Neural progenitor cell (in vitro differentiated cells): ENCODE measurements at regions not wholly inside any gene's neighbourhood (a gene's known extent, or its start where the extent isn't known, plus 50 kb on each side); places are given as distances from the start of the nearest gene placed in this dataset.

Source experiments
- DNase-seq: peaks from one replicate; pipeline ENCODE4 v3.0.0-alpha.2; 2016; ENCODE audit warnings: low spot score
- H2AFZ ChIP-seq: fragments of 200-600 bp; sonication (generic); replicated peaks from 2 replicates; pipeline ENCODE4 v1.6.1; 2016; ENCODE audit warnings: antibody characterized with exemption
- H3F3A ChIP-seq: fragments of 200-600 bp; sonication (generic); 2 replicates; pipeline ENCODE4 v1.6.1; 2016; ENCODE audit warnings: antibody characterized with exemption, low read depth
- H3K27ac ChIP-seq: fragments of 200-600 bp; sonication (generic); 2 replicates; pipeline ENCODE4 v1.5.1; 2016; ENCODE audit warnings: mild to moderate bottlenecking
- H3K27me3 ChIP-seq: fragments of 200-600 bp; sonication (generic); 2 replicates; pipeline ENCODE4 v1.6.1; 2016; ENCODE audit warnings: mild to moderate bottlenecking, moderate library complexity
- H3K36me3 ChIP-seq: fragments of 200-600 bp; sonication (generic); 2 replicates; pipeline ENCODE4 v1.5.1; 2016
- H3K4me1 ChIP-seq: fragments of 200-600 bp; sonication (generic); 2 replicates; pipeline ENCODE4 v1.6.1; 2016; ENCODE audit warnings: mixed run types
- H3K4me2 ChIP-seq: fragments of 200-600 bp; sonication (generic); 2 replicates; pipeline ENCODE4 v1.6.1; 2016
- H3K4me3 ChIP-seq: fragments of 200-600 bp; sonication (generic); 2 replicates; pipeline ENCODE4 v1.5.1; 2016
- H3K79me2 ChIP-seq: fragments of 200-600 bp; sonication (generic); 2 replicates; pipeline ENCODE4 v1.6.1; 2016; ENCODE audit warnings: low read depth
- H3K9ac ChIP-seq: fragments of 200-600 bp; sonication (generic); 2 replicates; pipeline ENCODE4 v1.6.1; 2016
- H3K9me3 ChIP-seq: fragments of 200-600 bp; sonication (generic); 2 replicates; pipeline ENCODE4 v1.5.1; 2016; ENCODE audit warnings: low read depth
- H4K20me1 ChIP-seq: fragments of 200-600 bp; sonication (generic); 2 replicates; pipeline ENCODE4 v1.6.1; 2016; ENCODE audit warnings: low read depth
- H3K27ac Mint-ChIP-seq: 3 replicates; pipeline ENCODE4 v1.8.0; 2021; ENCODE audit warnings: mixed read lengths
- H3K27me3 Mint-ChIP-seq: 2 replicates; pipeline ENCODE4 v1.8.0; 2022; ENCODE audit warnings: low read depth, mild to moderate bottlenecking, inconsistent platforms, moderate library complexity, mixed read lengths; ENCODE audit not compliant: insufficient read depth
- H3K36me3 Mint-ChIP-seq: 3 replicates; pipeline ENCODE4 v1.8.0; 2021; ENCODE audit warnings: mixed read lengths
- H3K4me1 Mint-ChIP-seq: 3 replicates; pipeline ENCODE4 v1.8.0; 2021; ENCODE audit warnings: mixed read lengths
- H3K4me3 Mint-ChIP-seq: 3 replicates; pipeline ENCODE4 v1.8.0; 2021; ENCODE audit warnings: mild to moderate bottlenecking, moderate library complexity, mixed read lengths
- H3K9me3 Mint-ChIP-seq: 3 replicates; pipeline ENCODE4 v1.8.0; 2020; ENCODE audit warnings: mixed read lengths
- EZH2 ChIP-seq: fragments of 200-600 bp; sonication (generic); IDR thresholded peaks from 2 replicates; pipeline ENCODE4 v1.6.1; 2017; ENCODE audit warnings: antibody characterized with exemption, mild to moderate bottlenecking, moderate library complexity
- EZH2phosphoT487 ChIP-seq: fragments of 200-600 bp; sonication (generic); IDR thresholded peaks from 2 replicates; pipeline ENCODE4 v1.6.1; 2017; ENCODE audit warnings: antibody characterized with exemption
- TF ChIP-seq, protein P1 (sequence below): fragments of 200-600 bp; sonication (generic); IDR thresholded peaks from 2 replicates; pipeline ENCODE4 v1.5.1; 2017; ENCODE audit warnings: antibody characterized with exemption, mild to moderate bottlenecking

DNA sequence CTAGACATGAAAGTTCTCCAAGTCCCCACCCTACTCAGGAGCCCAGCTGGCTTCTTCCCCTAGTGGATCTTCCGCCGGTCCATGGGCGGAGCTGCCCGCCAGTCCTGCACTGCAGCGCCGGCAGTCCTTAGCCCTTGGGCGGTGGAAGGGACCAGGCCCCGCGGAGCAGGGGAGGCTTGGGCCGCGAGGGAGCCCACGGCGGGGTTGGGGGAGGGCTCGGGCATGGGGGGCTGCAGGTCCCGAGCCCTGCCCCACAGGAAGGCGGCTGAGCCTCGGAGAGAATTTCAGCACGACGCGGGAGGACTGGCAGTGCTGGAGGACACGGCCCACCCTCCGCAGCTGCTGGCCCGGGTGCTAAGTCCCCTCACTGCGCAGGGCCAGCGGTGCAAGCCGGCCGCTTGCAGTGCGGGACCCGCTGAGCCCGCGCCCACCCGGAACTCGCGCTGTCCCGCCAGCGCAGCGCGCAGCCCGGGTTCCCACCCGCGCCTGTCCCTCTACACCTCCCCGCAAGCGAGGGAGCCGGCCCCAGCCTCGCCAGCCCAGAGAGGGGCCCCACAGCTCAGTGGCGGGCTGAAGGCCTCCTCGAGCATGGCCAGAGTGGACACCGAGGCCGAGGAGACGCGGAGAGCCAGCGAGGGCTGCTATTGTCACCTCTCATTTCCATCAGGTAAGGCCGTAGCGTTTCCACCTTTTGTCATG, 1398.6 kb downstream of the MRPL39 start:
- H2AFZ ChIP-seq, result no peak overlapping the region
- no peaks in the 10 kb centered on the region for H3K27me3 Mint-ChIP-seq
- peaks cover 16% of the 10 kb centered on the region for H3K9me3 ChIP-seq
- no peaks in the 10 kb centered on the region for H3K27me3 ChIP-seq
- H3K36me3 ChIP-seq, result no peaks in the 10 kb centered on the region
- no peak overlapping the region for H3K4me3 Mint-ChIP-seq
- H3K4me3 ChIP-seq, result no peak overlapping the region
- H4K20me1 ChIP-seq, result no peaks in the 10 kb centered on the region
- peaks cover 11% of the 10 kb centered on the region for H3K9me3 Mint-ChIP-seq
- no peak overlapping the region for H3K4me2 ChIP-seq
- DNase-seq, result no peak
- no peak for TF ChIP-seq EZH2
- TF ChIP-seq EZH2phosphoT487, result no peak
- TF ChIP-seq, protein P1, sequence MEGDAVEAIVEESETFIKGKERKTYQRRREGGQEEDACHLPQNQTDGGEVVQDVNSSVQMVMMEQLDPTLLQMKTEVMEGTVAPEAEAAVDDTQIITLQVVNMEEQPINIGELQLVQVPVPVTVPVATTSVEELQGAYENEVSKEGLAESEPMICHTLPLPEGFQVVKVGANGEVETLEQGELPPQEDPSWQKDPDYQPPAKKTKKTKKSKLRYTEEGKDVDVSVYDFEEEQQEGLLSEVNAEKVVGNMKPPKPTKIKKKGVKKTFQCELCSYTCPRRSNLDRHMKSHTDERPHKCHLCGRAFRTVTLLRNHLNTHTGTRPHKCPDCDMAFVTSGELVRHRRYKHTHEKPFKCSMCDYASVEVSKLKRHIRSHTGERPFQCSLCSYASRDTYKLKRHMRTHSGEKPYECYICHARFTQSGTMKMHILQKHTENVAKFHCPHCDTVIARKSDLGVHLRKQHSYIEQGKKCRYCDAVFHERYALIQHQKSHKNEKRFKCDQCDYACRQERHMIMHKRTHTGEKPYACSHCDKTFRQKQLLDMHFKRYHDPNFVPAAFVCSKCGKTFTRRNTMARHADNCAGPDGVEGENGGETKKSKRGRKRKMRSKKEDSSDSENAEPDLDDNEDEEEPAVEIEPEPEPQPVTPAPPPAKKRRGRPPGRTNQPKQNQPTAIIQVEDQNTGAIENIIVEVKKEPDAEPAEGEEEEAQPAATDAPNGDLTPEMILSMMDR, result no peak
- H3K9ac ChIP-seq, result no peak overlapping the region
- no peak overlapping the region for H3K27ac Mint-ChIP-seq
- H3K36me3 Mint-ChIP-seq, result no peaks in the 10 kb centered on the region
- H3K4me1 ChIP-seq, result no peaks in the 10 kb centered on the region
- H3K4me1 Mint-ChIP-seq, result no peaks in the 10 kb centered on the region
- no peak overlapping the region for H3K27ac ChIP-seq
- H3F3A ChIP-seq, result no peaks in the 10 kb centered on the region
- H3K79me2 ChIP-seq, result no peaks in the 10 kb centered on the region

DNA sequence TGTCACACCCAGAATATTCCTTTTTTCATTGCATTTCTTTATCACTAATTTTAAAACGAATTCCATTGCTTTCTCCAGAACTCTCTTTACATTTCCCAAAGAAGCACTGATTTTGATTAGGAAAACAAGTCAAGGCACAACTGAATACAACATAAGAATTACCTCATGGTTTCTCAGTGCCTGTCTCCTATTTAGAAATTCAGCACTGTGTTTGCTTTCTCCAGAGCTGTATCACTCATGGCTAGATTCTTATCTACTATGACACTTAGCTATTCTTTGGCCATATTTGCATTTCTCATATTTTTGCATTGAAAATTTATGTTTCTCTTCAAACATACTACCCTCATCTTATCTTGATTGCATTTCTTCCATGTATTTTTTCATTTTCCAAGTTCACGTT, 1402.0 kb downstream of the MRPL39 start:
- TF ChIP-seq, protein P1, result no peak
- TF ChIP-seq EZH2phosphoT487 (no peak), EZH2 (no peak)
- Mint-ChIP-seq H3K9me3 (peaks cover 11% of the 10 kb centered on the region), H3K27me3 (no peaks in the 10 kb centered on the region), H3K4me1 (no peaks in the 10 kb centered on the region), H3K4me3 (no peak overlapping the region), H3K36me3 (no peaks in the 10 kb centered on the region), H3K27ac (no peak overlapping the region)
- Histone ChIP-seq H3K4me2 (no peak overlapping the region), H3K9me3 (peaks cover 21% of the 10 kb centered on the region), H3K36me3 (no peaks in the 10 kb centered on the region), H3K9ac (no peak overlapping the region), H3F3A (no peaks in the 10 kb centered on the region), H3K4me1 (no peaks in the 10 kb centered on the region), H4K20me1 (no peaks in the 10 kb centered on the region), H2AFZ (no peak overlapping the region), H3K79me2 (no peaks in the 10 kb centered on the region), H3K4me3 (no peak overlapping the region), H3K27ac (no peak overlapping the region), H3K27me3 (no peaks in the 10 kb centered on the region)
- DNase-seq, result no peak

DNA sequence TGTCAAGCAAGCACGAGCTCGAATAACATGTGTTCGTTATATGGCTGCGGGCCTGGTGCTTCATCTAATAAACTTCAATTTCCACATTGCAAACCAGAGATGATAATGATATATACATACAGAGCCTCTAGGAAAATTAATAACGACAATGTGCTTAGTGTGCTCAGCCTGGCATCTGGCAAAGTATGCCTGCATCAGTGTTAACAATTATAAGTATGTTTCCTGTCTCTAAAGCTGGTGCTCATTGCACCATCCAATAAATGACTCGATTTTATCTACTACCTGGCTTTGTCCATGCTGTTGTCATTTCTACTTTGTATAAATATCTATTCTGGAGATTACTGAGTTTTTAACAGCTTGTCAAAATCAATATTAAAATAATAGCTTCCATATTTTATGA, 1402.6 kb downstream of the MRPL39 start:
- Histone ChIP-seq H3K27me3 (no peaks in the 10 kb centered on the region), H3K4me3 (no peak overlapping the region), H3K27ac (no peak overlapping the region), H3F3A (no peaks in the 10 kb centered on the region), H3K79me2 (no peaks in the 10 kb centered on the region), H3K9me3 (peaks cover 18% of the 10 kb centered on the region), H3K36me3 (no peaks in the 10 kb centered on the region), H3K9ac (no peak overlapping the region), H3K4me2 (no peak overlapping the region), H2AFZ (no peak overlapping the region), H3K4me1 (no peaks in the 10 kb centered on the region), H4K20me1 (no peaks in the 10 kb centered on the region)
- H3K4me3 Mint-ChIP-seq, result no peak overlapping the region
- no peaks in the 10 kb centered on the region for H3K27me3 Mint-ChIP-seq
- H3K9me3 Mint-ChIP-seq, result peaks cover 11% of the 10 kb centered on the region
- no peak for DNase-seq
- no peaks in the 10 kb centered on the region for H3K4me1 Mint-ChIP-seq
- no peak overlapping the region for H3K27ac Mint-ChIP-seq
- H3K36me3 Mint-ChIP-seq, result no peaks in the 10 kb centered on the region
- TF ChIP-seq EZH2 (no peak), EZH2phosphoT487 (no peak)
- TF ChIP-seq, protein P1, result no peak
